ENCODE measurements at regions not wholly inside any gene's neighbourhood (a gene's known extent, or its start where the extent isn't known, plus 50 kb on each side); places are given as distances from the start of the nearest gene placed in this dataset.
"Not testable (repeated sequence)": the region's sequence is repeated elsewhere in the genome, so short reads cannot be mapped to it uniquely, and the experiment has no call there.

DNA sequence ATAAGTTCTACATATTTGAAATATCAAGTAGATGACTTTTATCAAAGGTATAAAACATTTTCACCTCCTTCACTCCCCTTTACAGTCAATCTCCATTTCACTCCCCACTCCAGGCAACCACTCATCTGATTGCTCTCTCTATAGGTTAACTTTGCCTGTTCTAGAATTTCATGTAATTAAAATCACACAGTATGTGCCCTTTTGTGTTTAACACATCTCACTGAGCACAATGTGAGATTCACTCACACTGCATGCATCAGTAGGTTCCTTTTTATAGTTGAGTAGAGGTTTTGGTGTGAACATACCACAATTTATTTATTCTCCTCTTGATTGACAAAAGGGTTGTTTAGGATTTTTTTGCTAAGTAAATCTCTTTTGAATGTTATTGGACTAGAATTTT, 130.7 kb downstream of the SEPTIN7 start:
- H3K4me3 ChIP-seq (ENCODE audit: low read length); H3K27me3 ChIP-seq (ENCODE audit: control insufficient read depth, insufficient read depth); intact Hi-C loops (cut with DNase I); H3K4me1 ChIP-seq (ENCODE audit: control insufficient read depth, insufficient read depth, low read length); ATAC-seq; DNase-seq; H3K27ac ChIP-seq (ENCODE audit: low read length); H3K9me3 ChIP-seq (ENCODE audit: control insufficient read depth, low read length): not testable (repeated sequence)

DNA sequence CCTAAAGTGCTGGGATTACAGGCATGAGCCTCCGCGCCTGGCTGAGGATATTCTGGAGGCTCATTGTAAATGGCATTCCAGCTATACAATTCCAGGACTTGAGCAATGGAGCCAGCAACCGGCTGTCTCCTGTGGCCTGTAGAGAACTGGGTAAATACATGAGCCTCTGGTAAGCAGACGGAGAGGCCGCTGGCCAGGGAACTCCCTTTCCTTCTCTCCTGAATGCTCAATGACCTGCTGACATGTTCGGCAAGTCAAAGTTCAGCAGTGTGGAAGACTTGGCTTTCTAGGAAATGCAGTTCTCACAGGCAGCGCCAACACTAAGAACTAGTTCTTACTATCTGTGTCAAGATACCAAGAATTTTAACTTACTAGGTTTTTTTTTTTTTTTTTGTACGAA, 139.8 kb downstream of the SEPTIN7 start:
- ATAC-seq; H3K27ac ChIP-seq (ENCODE audit: low read length); H3K27me3 ChIP-seq (ENCODE audit: control insufficient read depth, insufficient read depth); intact Hi-C loops (cut with DNase I); H3K9me3 ChIP-seq (ENCODE audit: control insufficient read depth, low read length); H3K4me1 ChIP-seq (ENCODE audit: control insufficient read depth, insufficient read depth, low read length); H3K4me3 ChIP-seq (ENCODE audit: low read length); DNase-seq: not testable (repeated sequence)
- WGBS = 94% methylated on average over 8 of the region's 8 CpGs

- H3K9me3 ChIP-seq (ENCODE audit: control insufficient read depth, low read length); DNase-seq; H3K27ac ChIP-seq (ENCODE audit: low read length); H3K4me3 ChIP-seq (ENCODE audit: low read length); H3K27me3 ChIP-seq (ENCODE audit: control insufficient read depth, insufficient read depth); ATAC-seq; H3K4me1 ChIP-seq (ENCODE audit: control insufficient read depth, insufficient read depth, low read length); intact Hi-C loops (cut with DNase I): not testable (repeated sequence)
Observed at GRCh38 chr7:35945621-35946020, 144.8 kb downstream of the SEPTIN7 start.

- DNase-seq = peak in 1 of 3 donors; percentile 14
- H3K27ac ChIP-seq (ENCODE audit: low read length); ATAC-seq; intact Hi-C loops (cut with DNase I); H3K27me3 ChIP-seq (ENCODE audit: control insufficient read depth, insufficient read depth); H3K4me1 ChIP-seq (ENCODE audit: control insufficient read depth, insufficient read depth, low read length); H3K9me3 ChIP-seq (ENCODE audit: control insufficient read depth, low read length); H3K4me3 ChIP-seq (ENCODE audit: low read length): not testable (repeated sequence)
- WGBS = 54% methylated on average over 13 of the region's 13 CpGs
Observed at GRCh38 chr7:35955735-35956134, 154.9 kb downstream of the SEPTIN7 start.

GRCh38 chr7:35956988-35957387, 156.1 kb downstream of the SEPTIN7 start:
- H3K27ac ChIP-seq (ENCODE audit: low read length); intact Hi-C loops (cut with DNase I); H3K27me3 ChIP-seq (ENCODE audit: control insufficient read depth, insufficient read depth); H3K4me3 ChIP-seq (ENCODE audit: low read length); H3K4me1 ChIP-seq (ENCODE audit: control insufficient read depth, insufficient read depth, low read length); H3K9me3 ChIP-seq (ENCODE audit: control insufficient read depth, low read length); DNase-seq; ATAC-seq: not testable (repeated sequence)
- WGBS = 97% methylated on average over 3 of the region's 3 CpGs

DNA sequence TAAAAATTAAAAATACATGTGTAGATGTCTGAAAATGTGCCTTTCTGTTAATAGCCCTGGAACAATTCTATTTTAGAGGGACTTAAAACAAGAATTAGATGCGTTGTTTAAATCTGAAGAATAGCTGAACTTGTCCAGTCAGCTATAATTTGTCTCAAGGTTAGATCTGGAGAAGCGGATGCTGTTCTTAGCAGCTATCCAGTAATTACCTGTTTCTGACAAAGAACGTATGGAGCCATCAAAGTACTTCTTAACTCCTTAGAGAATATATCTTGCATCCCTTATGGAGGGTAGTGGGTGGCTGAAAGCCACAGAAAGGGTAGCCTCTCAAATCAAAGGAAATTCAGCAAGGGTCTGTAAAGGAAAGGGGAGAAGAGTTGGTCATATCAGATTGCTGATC, 160.4 kb downstream of the SEPTIN7 start:
- H3K4me3 ChIP-seq (ENCODE audit: low read length); intact Hi-C loops (cut with DNase I); H3K27me3 ChIP-seq (ENCODE audit: control insufficient read depth, insufficient read depth); DNase-seq; H3K27ac ChIP-seq (ENCODE audit: low read length); H3K4me1 ChIP-seq (ENCODE audit: control insufficient read depth, insufficient read depth, low read length); ATAC-seq; H3K9me3 ChIP-seq (ENCODE audit: control insufficient read depth, low read length): not testable (repeated sequence)
- 79% methylated on average over 3 of the region's 3 CpGs for WGBS

- H3K27me3 ChIP-seq (ENCODE audit: control insufficient read depth, insufficient read depth); H3K9me3 ChIP-seq (ENCODE audit: control insufficient read depth, low read length); DNase-seq; H3K4me3 ChIP-seq (ENCODE audit: low read length); H3K27ac ChIP-seq (ENCODE audit: low read length); ATAC-seq; intact Hi-C loops (cut with DNase I); H3K4me1 ChIP-seq (ENCODE audit: control insufficient read depth, insufficient read depth, low read length): not testable (repeated sequence)
- 97% methylated on average over 2 of the region's 2 CpGs for WGBS
Observed at GRCh38 chr7:35962607-35963006, 161.8 kb downstream of the SEPTIN7 start.

GRCh38 chr7:35967366-35968139, 166.7 kb downstream of the SEPTIN7 start:
- no peaks in the 10 kb centered on the region for H3K9me3 ChIP-seq (ENCODE audit: control insufficient read depth, low read length)
- DNase-seq = no peak
- no peak overlapping the region for H3K27ac ChIP-seq (ENCODE audit: low read length)
- no peak overlapping the region for H3K4me3 ChIP-seq (ENCODE audit: low read length)
- intact Hi-C loops (cut with DNase I) = no loop called here
- H3K27me3 ChIP-seq (ENCODE audit: control insufficient read depth, insufficient read depth) = no peaks in the 10 kb centered on the region
- ATAC-seq = peak; percentile 38 to 48
- H3K4me1 ChIP-seq (ENCODE audit: control insufficient read depth, insufficient read depth, low read length) = no peaks in the 10 kb centered on the region
- WGBS = 55% methylated on average over 59 of the region's 59 CpGs

DNA sequence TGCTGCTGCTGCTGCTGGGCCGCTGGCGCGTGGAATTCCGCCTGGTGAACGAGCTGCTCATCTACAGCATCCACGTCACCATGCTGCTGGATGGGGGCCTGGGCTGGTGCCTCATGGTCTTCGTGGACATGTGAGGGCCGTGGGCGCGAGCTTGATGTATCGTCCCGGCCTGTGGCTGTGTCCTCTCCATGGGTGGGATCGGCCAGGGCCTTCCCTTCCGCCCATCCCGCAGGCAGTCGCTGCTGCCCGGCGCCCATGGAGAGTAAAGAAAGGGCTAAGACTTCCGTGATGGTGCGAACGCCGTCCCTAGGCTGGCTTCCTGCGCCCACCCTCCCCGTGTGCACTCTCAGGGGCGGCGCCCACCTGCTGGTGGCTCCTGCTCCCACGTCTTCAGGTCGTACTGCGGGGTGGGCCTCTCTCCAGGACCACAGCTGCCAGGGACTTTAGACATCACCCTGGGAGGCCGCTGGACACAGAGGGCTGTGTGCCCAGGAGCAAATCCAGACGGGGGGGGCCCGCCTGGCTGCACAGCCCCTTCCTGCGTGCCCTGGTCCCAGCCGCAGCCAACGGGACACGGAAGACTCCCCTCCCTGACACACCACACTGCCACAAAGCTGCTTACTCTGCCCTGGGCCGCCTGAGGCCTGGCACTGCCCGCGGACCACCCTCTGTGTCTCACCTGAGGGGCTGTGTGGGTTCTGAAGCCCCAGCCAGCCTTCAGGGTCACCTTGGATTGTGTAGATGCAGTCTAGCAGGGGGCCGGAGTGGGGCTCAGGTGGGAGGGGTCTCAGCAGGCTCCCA, 167.5 kb downstream of the SEPTIN7 start:
- H3K27ac ChIP-seq (ENCODE audit: low read length) = no peak overlapping the region
- H3K4me3 ChIP-seq (ENCODE audit: low read length) = no peak overlapping the region
- no peaks in the 10 kb centered on the region for H3K27me3 ChIP-seq (ENCODE audit: control insufficient read depth, insufficient read depth)
- intact Hi-C loops (cut with DNase I) = no loop called here
- no peaks in the 10 kb centered on the region for H3K9me3 ChIP-seq (ENCODE audit: control insufficient read depth, low read length)
- no peak for DNase-seq
- WGBS = 94% methylated on average over 40 of the region's 40 CpGs
- H3K4me1 ChIP-seq (ENCODE audit: control insufficient read depth, insufficient read depth, low read length) = no peaks in the 10 kb centered on the region
- ATAC-seq = peak; percentile 11 to 19

DNA sequence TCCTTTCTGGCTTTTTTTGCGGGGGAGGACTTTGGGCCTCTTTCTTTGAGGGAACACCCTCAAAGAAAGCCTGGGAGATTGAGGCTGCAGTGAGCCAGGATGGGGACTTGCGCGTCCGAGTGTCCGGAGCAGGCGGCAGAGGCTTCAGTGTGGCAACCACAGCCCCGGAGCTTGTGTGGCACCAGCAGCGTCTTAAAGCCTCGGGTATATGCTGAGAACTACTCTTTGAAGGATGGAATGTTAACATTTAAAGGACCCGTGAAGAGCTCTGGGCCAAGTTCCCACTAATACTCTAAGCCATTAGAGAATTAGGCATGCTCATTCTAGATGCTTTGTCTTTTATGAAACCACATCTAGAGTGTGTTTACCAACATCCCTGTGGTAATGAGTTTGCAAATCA, 168.2 kb downstream of the SEPTIN7 start:
- intact Hi-C loops (cut with DNase I) = no loop called here
- no peaks in the 10 kb centered on the region for H3K9me3 ChIP-seq (ENCODE audit: control insufficient read depth, low read length)
- DNase-seq = no peak
- H3K4me3 ChIP-seq (ENCODE audit: low read length) = no peak overlapping the region
- no peaks in the 10 kb centered on the region for H3K27me3 ChIP-seq (ENCODE audit: control insufficient read depth, insufficient read depth)
- no peak for ATAC-seq
- H3K4me1 ChIP-seq (ENCODE audit: control insufficient read depth, insufficient read depth, low read length) = no peaks in the 10 kb centered on the region
- 74% methylated on average over 10 of the region's 10 CpGs for WGBS
- no peak overlapping the region for H3K27ac ChIP-seq (ENCODE audit: low read length)

GRCh38 chr7:35970458-35970857, 169.6 kb downstream of the SEPTIN7 start:
- no peak overlapping the region for H3K4me3 ChIP-seq (ENCODE audit: low read length)
- no peaks in the 10 kb centered on the region for H3K4me1 ChIP-seq (ENCODE audit: control insufficient read depth, insufficient read depth, low read length)
- DNase-seq = no peak
- no peaks in the 10 kb centered on the region for H3K9me3 ChIP-seq (ENCODE audit: control insufficient read depth, low read length)
- no peak for ATAC-seq
- intact Hi-C loops (cut with DNase I) = loop anchor here in 2 of 4 donors (5.0 to 10.0 kb wide), 2 partner anchors 53 to 56 kb away; no protein-coding TSS in a partner anchor
- H3K27me3 ChIP-seq (ENCODE audit: control insufficient read depth, insufficient read depth) = no peaks in the 10 kb centered on the region
- WGBS = 94% methylated on average over 2 of the region's 2 CpGs
- no peak overlapping the region for H3K27ac ChIP-seq (ENCODE audit: low read length)
